Upper lobe of left lung (tissue), 4 donors: ENCODE measurements at regions not wholly inside any gene's neighbourhood (a gene's known extent, or its start where the extent isn't known, plus 50 kb on each side); places are given as distances from the start of the nearest gene placed in this dataset.

ENCODE experiments used
- EP300 ChIP-seq, 4 donors: sonication (generic); formaldehyde crosslinking; IDR thresholded peaks; one replicate each; pipeline ENCODE4 v1.5.1; 2017; ENCODE audit warnings: antibody characterized with exemption in 4 of 4, control low read depth in 2 of 4
- POLR2A ChIP-seq, 4 donors: fragments of 450-650 bp; IDR thresholded peaks; one replicate each; pipeline ENCODE4 v1.5.1; 2016 to 2017; ENCODE audit warnings: antibody characterized with exemption in 4 of 4, mild to moderate bottlenecking in 2 of 4
- POLR2AphosphoS5 ChIP-seq, 2 donors: sonication (generic); formaldehyde crosslinking; IDR thresholded peaks; one replicate each; pipeline ENCODE4 v1.5.1; 2017; ENCODE audit warnings: antibody characterized with exemption in 2 of 2
- TF ChIP-seq, protein P1 (sequence below), 6 experiments: fragments of 450-650 bp in 4 of 6; fragments of 200-600 bp in 2 of 6; sonication (generic) in 2 of 6; IDR thresholded peaks; one replicate each; pipeline ENCODE4 v1.5.1; 2016 to 2019; ENCODE audit warnings: antibody characterized with exemption in 6 of 6

DNA sequence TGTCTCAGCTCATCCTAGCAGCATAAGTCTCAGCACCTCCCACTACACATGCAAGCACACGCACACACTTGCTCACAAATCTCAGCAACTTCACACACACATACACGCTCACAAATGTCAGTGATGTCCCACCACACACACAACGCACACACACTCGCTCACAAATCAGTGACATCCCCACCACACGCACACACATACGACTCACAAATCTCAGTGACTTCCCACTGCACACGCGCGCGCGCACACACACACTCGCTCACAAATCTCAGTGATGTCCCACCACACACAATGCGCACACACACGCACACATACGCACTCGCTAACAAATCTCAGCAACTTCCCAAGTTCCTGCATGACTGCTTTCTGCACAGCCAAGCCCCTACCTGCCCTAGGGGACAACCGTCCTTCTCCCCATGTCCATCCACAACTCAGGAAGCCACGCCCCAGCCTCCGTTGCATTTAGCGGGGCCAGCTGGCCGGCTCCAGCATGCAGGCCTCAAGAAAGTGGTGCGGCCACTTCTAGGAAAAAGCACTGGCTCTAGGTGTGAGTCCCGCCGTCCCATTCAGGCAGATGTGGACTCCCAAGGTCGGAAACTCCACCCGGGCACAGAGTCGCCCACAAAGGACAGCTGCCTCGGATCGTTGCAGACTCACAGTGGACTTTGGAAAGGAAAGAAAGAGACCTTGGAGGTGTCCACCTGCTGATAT, 180.1 kb upstream of the SALL3 start:
- TF ChIP-seq POLR2AphosphoS5 (IDR thresholded peaks at IDR 0.05), result no peak
- no peak for TF ChIP-seq POLR2A (IDR thresholded peaks at IDR 0.05)
- TF ChIP-seq, protein P1, sequence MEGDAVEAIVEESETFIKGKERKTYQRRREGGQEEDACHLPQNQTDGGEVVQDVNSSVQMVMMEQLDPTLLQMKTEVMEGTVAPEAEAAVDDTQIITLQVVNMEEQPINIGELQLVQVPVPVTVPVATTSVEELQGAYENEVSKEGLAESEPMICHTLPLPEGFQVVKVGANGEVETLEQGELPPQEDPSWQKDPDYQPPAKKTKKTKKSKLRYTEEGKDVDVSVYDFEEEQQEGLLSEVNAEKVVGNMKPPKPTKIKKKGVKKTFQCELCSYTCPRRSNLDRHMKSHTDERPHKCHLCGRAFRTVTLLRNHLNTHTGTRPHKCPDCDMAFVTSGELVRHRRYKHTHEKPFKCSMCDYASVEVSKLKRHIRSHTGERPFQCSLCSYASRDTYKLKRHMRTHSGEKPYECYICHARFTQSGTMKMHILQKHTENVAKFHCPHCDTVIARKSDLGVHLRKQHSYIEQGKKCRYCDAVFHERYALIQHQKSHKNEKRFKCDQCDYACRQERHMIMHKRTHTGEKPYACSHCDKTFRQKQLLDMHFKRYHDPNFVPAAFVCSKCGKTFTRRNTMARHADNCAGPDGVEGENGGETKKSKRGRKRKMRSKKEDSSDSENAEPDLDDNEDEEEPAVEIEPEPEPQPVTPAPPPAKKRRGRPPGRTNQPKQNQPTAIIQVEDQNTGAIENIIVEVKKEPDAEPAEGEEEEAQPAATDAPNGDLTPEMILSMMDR (IDR thresholded peaks at IDR 0.05), result no peak
- TF ChIP-seq EP300 (IDR thresholded peaks at IDR 0.05), result no peak
